ENCODE measurements at regions not wholly inside any gene's neighbourhood (a gene's known extent, or its start where the extent isn't known, plus 50 kb on each side); places are given as distances from the start of the nearest gene placed in this dataset.

- DNase-seq (ENCODE audit: low read depth in 2 of 2), result no peak
Observed at GRCh38 chr7:95668504-95669018, 72.2 kb upstream of the PDK4 start.

GRCh38 chr7:95662987-95663386 lies 66.7 kb upstream of the PDK4 start:
- no peak for DNase-seq (ENCODE audit: low read depth in 2 of 2)

- DNase-seq (ENCODE audit: low read depth in 2 of 2), result no peak
Observed at GRCh38 chr7:95660023-95660434, 63.7 kb upstream of the PDK4 start.

- DNase-seq (ENCODE audit: low read depth in 2 of 2), result no peak
Observed at GRCh38 chr7:95658676-95659075, 62.4 kb upstream of the PDK4 start.

GRCh38 chr7:95649546-95649945 lies 53.2 kb upstream of the PDK4 start:
- no peak for DNase-seq (ENCODE audit: low read depth in 2 of 2)

GRCh38 chr7:95646350-95646749 lies 50.0 kb upstream of the PDK4 start:
- DNase-seq (ENCODE audit: low read depth in 2 of 2), result no peak

Measured in fibroblast of skin of left biceps (primary cell).